IPS-20b (cell line): ENCODE measurements at regions not wholly inside any gene's neighbourhood (a gene's known extent, or its start where the extent isn't known, plus 50 kb on each side); places are given as distances from the start of the nearest gene placed in this dataset.
A peak's percentile ranks its signal among the peaks of the same experiment; 100 is the strongest.

Experiments used
- H3K27ac ChIP-seq: one replicate; pipeline ENCODE4 v1.5.1; 2013; ENCODE audit warnings: low read length
- H3K27me3 ChIP-seq: 2 replicates; pipeline ENCODE4 v1.6.1; 2013; ENCODE audit warnings: mild to moderate bottlenecking, low read length, inconsistent platforms; ENCODE audit not compliant: insufficient read depth
- H3K36me3 ChIP-seq: 2 replicates; pipeline ENCODE4 v1.6.1; 2013; ENCODE audit warnings: low read depth, mild to moderate bottlenecking, inconsistent platforms, low read length, moderate library complexity; ENCODE audit not compliant: insufficient read depth
- H3K4me1 ChIP-seq: 2 replicates; pipeline ENCODE4 v1.6.1; 2013; ENCODE audit warnings: mild to moderate bottlenecking, control low read depth, inconsistent platforms, low read length, moderate library complexity; ENCODE audit not compliant: insufficient read depth
- H3K4me3 ChIP-seq: 2 replicates; pipeline ENCODE4 v1.5.1; 2013; ENCODE audit warnings: mild to moderate bottlenecking, low read length, inconsistent platforms
- H3K9ac ChIP-seq: 2 replicates; pipeline ENCODE4 v1.6.1; 2013; ENCODE audit warnings: low read depth, mild to moderate bottlenecking, inconsistent platforms, low read length, moderate library complexity
- H3K9me3 ChIP-seq: 2 replicates; pipeline ENCODE4 v1.6.1; 2013; ENCODE audit warnings: mild to moderate bottlenecking, low read depth, low read length, inconsistent platforms; ENCODE audit not compliant: insufficient read depth

- H3K9me3 ChIP-seq, result peaks cover 14% of the 10 kb centered on the region
- no peak overlapping the region for H3K27ac ChIP-seq
- no peaks in the 10 kb centered on the region for H3K36me3 ChIP-seq
- no peak overlapping the region for H3K9ac ChIP-seq
- no peaks in the 10 kb centered on the region for H3K27me3 ChIP-seq
- H3K4me3 ChIP-seq, result no peak overlapping the region
- no peaks in the 10 kb centered on the region; the same call in 1 of the 2 replicates for H3K4me1 ChIP-seq
Observed at GRCh38 chr5:84536797-84537196, 152.1 kb upstream of the EDIL3 start.

GRCh38 chr5:84535281-84535680, 150.6 kb upstream of the EDIL3 start:
- Histone ChIP-seq H3K27ac (no peak overlapping the region), H3K4me1 (no peaks in the 10 kb centered on the region; the same call in 1 of the 2 replicates), H3K9ac (no peak overlapping the region), H3K36me3 (no peaks in the 10 kb centered on the region), H3K4me3 (no peak overlapping the region), H3K27me3 (no peaks in the 10 kb centered on the region), H3K9me3 (peaks cover 4% of the 10 kb centered on the region)

- Histone ChIP-seq H3K4me1 (no peaks in the 10 kb centered on the region), H3K4me3 (no peak overlapping the region), H3K36me3 (no peaks in the 10 kb centered on the region), H3K27me3 (no peaks in the 10 kb centered on the region), H3K9ac (no peak overlapping the region), H3K27ac (no peak overlapping the region), H3K9me3 (no peaks in the 10 kb centered on the region)
Observed at GRCh38 chr5:84524491-84524890, 139.8 kb upstream of the EDIL3 start.

GRCh38 chr5:84518862-84519261, 134.2 kb upstream of the EDIL3 start:
- no peaks in the 10 kb centered on the region for H3K9me3 ChIP-seq
- H3K4me3 ChIP-seq, result no peak overlapping the region
- no peak overlapping the region for H3K27ac ChIP-seq
- H3K4me1 ChIP-seq, result no peaks in the 10 kb centered on the region
- no peak overlapping the region for H3K9ac ChIP-seq
- H3K27me3 ChIP-seq, result no peaks in the 10 kb centered on the region
- H3K36me3 ChIP-seq, result no peaks in the 10 kb centered on the region

GRCh38 chr5:84518370-84518769, 133.7 kb upstream of the EDIL3 start:
- H3K4me1 ChIP-seq, result no peaks in the 10 kb centered on the region
- no peaks in the 10 kb centered on the region for H3K36me3 ChIP-seq
- H3K27me3 ChIP-seq, result no peaks in the 10 kb centered on the region
- H3K4me3 ChIP-seq, result no peak overlapping the region
- no peak overlapping the region for H3K9ac ChIP-seq
- no peak overlapping the region for H3K27ac ChIP-seq
- no peaks in the 10 kb centered on the region for H3K9me3 ChIP-seq

- Histone ChIP-seq H3K27ac (no peak overlapping the region), H3K27me3 (no peaks in the 10 kb centered on the region)
Observed at GRCh38 chr5:84506625-84507024, 121.9 kb upstream of the EDIL3 start.

GRCh38 chr5:84494453-84494852, 109.8 kb upstream of the EDIL3 start:
- Histone ChIP-seq H3K9me3 (no peaks in the 10 kb centered on the region), H3K27ac (no peak overlapping the region), H3K27me3 (no peaks in the 10 kb centered on the region)

More at GRCh38 chr5:84506625-84507024, 121.9 kb upstream of the EDIL3 start:
- no peak overlapping the region for H3K9ac ChIP-seq
- no peak overlapping the region for H3K4me3 ChIP-seq
- no peaks in the 10 kb centered on the region for H3K9me3 ChIP-seq
- H3K36me3 ChIP-seq, result no peaks in the 10 kb centered on the region
- H3K4me1 ChIP-seq, result 0 out of 2 replicates have a peak, but pooled peaks cover 5% of the 10 kb centered on the region

GRCh38 chr5:84487963-84488362, 103.3 kb upstream of the EDIL3 start:
- no peak overlapping the region for H3K4me3 ChIP-seq
- no peaks in the 10 kb centered on the region for H3K27me3 ChIP-seq
- no peak overlapping the region for H3K9ac ChIP-seq
- H3K4me1 ChIP-seq, result no peaks in the 10 kb centered on the region; the same call in 1 of the 2 replicates
- H3K27ac ChIP-seq, result no peak overlapping the region
- no peaks in the 10 kb centered on the region for H3K9me3 ChIP-seq
- H3K36me3 ChIP-seq, result no peaks in the 10 kb centered on the region

More at GRCh38 chr5:84494453-84494852, 109.8 kb upstream of the EDIL3 start:
- no peak overlapping the region for H3K4me3 ChIP-seq
- H3K9ac ChIP-seq, result no peak overlapping the region
- no peaks in the 10 kb centered on the region; the same call in 1 of the 2 replicates for H3K4me1 ChIP-seq
- no peaks in the 10 kb centered on the region for H3K36me3 ChIP-seq

- no peaks in the 10 kb centered on the region for H3K36me3 ChIP-seq
- H3K9ac ChIP-seq, result peak overlapping the region; percentile 17; the same call in 1 of the 2 replicates
- H3K9me3 ChIP-seq, result no peaks in the 10 kb centered on the region
- H3K4me3 ChIP-seq, result peak overlapping the region; percentile 58
- H3K27ac ChIP-seq, result no peak overlapping the region
- H3K27me3 ChIP-seq, result no peaks in the 10 kb centered on the region
- H3K4me1 ChIP-seq, result peaks cover 28% of the 10 kb centered on the region; the same call in 1 of the 2 replicates
Observed at GRCh38 chr5:84480873-84481637, 96.4 kb upstream of the EDIL3 start.

- Histone ChIP-seq H3K9me3 (no peaks in the 10 kb centered on the region), H3K9ac (no peak overlapping the region), H3K4me3 (no peak overlapping the region), H3K27me3 (no peaks in the 10 kb centered on the region), H3K27ac (no peak overlapping the region), H3K36me3 (no peaks in the 10 kb centered on the region), H3K4me1 (peaks cover 28% of the 10 kb centered on the region; the same call in 1 of the 2 replicates)
Observed at GRCh38 chr5:84478603-84479002, 93.9 kb upstream of the EDIL3 start.

- H3K36me3 ChIP-seq, result no peaks in the 10 kb centered on the region
- no peak overlapping the region for H3K4me3 ChIP-seq
- H3K27me3 ChIP-seq, result no peaks in the 10 kb centered on the region
- no peaks in the 10 kb centered on the region for H3K9me3 ChIP-seq
- no peak overlapping the region for H3K27ac ChIP-seq
- no peak overlapping the region for H3K9ac ChIP-seq
- peaks cover 28% of the 10 kb centered on the region; the same call in 1 of the 2 replicates for H3K4me1 ChIP-seq
Observed at GRCh38 chr5:84477485-84477884, 92.8 kb upstream of the EDIL3 start.

- no peak overlapping the region for H3K27ac ChIP-seq
- peaks cover 10% of the 10 kb centered on the region for H3K4me1 ChIP-seq
- no peaks in the 10 kb centered on the region for H3K36me3 ChIP-seq
- no peaks in the 10 kb centered on the region for H3K27me3 ChIP-seq
- no peak overlapping the region for H3K4me3 ChIP-seq
- H3K9ac ChIP-seq, result no peak overlapping the region
- no peaks in the 10 kb centered on the region for H3K9me3 ChIP-seq
Observed at GRCh38 chr5:84474126-84474525, 89.4 kb upstream of the EDIL3 start.
